Adrenal gland (tissue), 5 donors: ENCODE measurements at regions not wholly inside any gene's neighbourhood (a gene's known extent, or its start where the extent isn't known, plus 50 kb on each side); places are given as distances from the start of the nearest gene placed in this dataset.

ENCODE experiments used
- POLR2A ChIP-seq, 2 donors: fragments of 450-650 bp; IDR thresholded peaks; one replicate each; pipeline ENCODE4 v1.6.1; 2017; ENCODE audit warnings: antibody characterized with exemption in 2 of 2, mild to moderate bottlenecking in 2 of 2, moderate library complexity in 1 of 2
- TF ChIP-seq, protein P1 (sequence below), 6 experiments: fragments of 450-650 bp in 4 of 6; fragments of 200-600 bp in 2 of 6; sonication (generic) in 1 of 6; IDR thresholded peaks; 1 replicate in 5 of 6; 2 replicates in 1 of 6; pipeline versions ENCODE4 v1.5.1 to v1.8.0; 2016 to 2021; ENCODE audit warnings: antibody characterized with exemption in 6 of 6, mild to moderate bottlenecking in 2 of 6, moderate library complexity in 1 of 6
- donor health status: DM: no; HTN: no; CAD: no.

DNA sequence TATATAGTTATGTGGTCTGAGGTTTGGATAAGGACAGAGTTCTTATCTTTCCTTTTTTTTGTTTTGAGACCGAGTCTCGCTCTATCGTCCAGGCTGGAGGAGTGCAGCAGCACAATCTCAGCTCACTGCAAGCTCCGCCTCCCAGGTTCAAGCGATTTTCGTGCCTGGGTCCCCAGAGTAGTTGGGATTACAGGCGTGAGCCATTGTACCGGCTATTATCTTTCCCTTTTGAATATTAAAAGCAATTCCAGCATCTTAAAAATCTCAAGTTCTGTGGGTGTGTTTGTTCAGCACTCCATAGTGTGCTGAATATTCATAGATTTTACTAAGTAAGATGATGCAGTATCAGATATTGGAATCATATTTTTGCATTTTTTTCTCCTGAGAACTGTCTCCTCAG is 404.4 kb upstream of the RGS6 start:
- TF ChIP-seq, protein P1, sequence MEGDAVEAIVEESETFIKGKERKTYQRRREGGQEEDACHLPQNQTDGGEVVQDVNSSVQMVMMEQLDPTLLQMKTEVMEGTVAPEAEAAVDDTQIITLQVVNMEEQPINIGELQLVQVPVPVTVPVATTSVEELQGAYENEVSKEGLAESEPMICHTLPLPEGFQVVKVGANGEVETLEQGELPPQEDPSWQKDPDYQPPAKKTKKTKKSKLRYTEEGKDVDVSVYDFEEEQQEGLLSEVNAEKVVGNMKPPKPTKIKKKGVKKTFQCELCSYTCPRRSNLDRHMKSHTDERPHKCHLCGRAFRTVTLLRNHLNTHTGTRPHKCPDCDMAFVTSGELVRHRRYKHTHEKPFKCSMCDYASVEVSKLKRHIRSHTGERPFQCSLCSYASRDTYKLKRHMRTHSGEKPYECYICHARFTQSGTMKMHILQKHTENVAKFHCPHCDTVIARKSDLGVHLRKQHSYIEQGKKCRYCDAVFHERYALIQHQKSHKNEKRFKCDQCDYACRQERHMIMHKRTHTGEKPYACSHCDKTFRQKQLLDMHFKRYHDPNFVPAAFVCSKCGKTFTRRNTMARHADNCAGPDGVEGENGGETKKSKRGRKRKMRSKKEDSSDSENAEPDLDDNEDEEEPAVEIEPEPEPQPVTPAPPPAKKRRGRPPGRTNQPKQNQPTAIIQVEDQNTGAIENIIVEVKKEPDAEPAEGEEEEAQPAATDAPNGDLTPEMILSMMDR (IDR thresholded peaks at IDR 0.05): no peak
- no peak for TF ChIP-seq POLR2A (IDR thresholded peaks at IDR 0.05)
